Lower leg skin (tissue), 4 donors: ENCODE measurements at regions not wholly inside any gene's neighbourhood (a gene's known extent, or its start where the extent isn't known, plus 50 kb on each side); places are given as distances from the start of the nearest gene placed in this dataset.

Experiments used
- DNase-seq, 2 donors: peaks; one replicate each; pipeline ENCODE4 v3.0.0-alpha.2; 2019; ENCODE audit warnings: low spot score in 2 of 2
- H3K4me3 ChIP-seq: fragments of 200-600 bp; sonication (generic); 2 replicates; pipeline ENCODE4 v1.5.1; 2017; ENCODE audit warnings: mild to moderate bottlenecking, low read depth; ENCODE audit not compliant: poor library complexity, severe bottlenecking
- CTCF ChIP-seq, 3 donors: fragments of 450-650 bp; IDR thresholded peaks; one replicate each; pipeline ENCODE4 v1.5.1; 2016; ENCODE audit warnings: antibody characterized with exemption in 3 of 3, mild to moderate bottlenecking in 3 of 3, moderate library complexity in 2 of 3
- POLR2A ChIP-seq, 2 donors: fragments of 450-650 bp; IDR thresholded peaks; one replicate each; pipeline ENCODE4 v1.6.1; 2016 to 2017; ENCODE audit warnings: antibody characterized with exemption in 2 of 2, mild to moderate bottlenecking in 1 of 2, moderate library complexity in 1 of 2
- WGBS, 2 donors: methylation state at CpG; one replicate each; pipeline ENCODE4 v1.1.5; 2018; 5-methylcytosine and 5-hydroxymethylcytosine counted together
- intact Hi-C: fragments of 100-400 bp; cut with DNase I; formaldehyde crosslinking; loops from one replicate; pipeline ENCODE4 v1.15.0; 2023; ENCODE audit warnings: low total_unique reads

DNA sequence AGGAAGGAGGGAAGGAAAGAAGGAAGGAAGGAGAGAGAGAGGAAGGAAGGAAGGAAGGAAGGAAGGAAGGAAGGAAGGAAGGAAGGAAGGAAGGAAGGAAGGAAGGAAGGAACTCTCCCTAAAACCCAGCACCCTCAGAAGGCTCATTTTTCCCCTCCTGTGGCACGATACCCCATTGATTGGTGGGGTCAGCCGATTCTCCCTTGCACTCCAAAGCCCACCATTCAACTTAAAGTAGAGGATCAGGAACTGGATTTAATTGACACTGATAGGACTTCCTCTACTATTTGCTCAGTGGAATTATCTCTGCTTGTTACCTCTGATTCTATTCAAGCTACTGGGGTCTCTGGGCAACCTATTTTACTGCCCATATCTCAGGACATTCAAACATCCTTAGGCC is 199.2 kb upstream of the MAOA start:
- intact Hi-C loops, result no loop called here
- no peak for DNase-seq
- no peak for TF ChIP-seq POLR2A (IDR thresholded peaks at IDR 0.05)
- no peak for TF ChIP-seq CTCF (IDR thresholded peaks at IDR 0.05)

GRCh38 chrX:43467608-43468234 is 188.4 kb upstream of the MAOA start:
- TF ChIP-seq POLR2A (IDR thresholded peaks at IDR 0.05), result no peak
- no peak for TF ChIP-seq CTCF (IDR thresholded peaks at IDR 0.05)
- intact Hi-C loops, result no loop called here
- H3K4me3 ChIP-seq, result no peak overlapping the region
- WGBS, 2 donors, result 62 to 83% methylated on average over 7 to 8 of the region's 8 CpGs
- no peak for DNase-seq

More for the DNA sequence above, 199.2 kb upstream of the MAOA start:
- WGBS, 2 donors, result 74 to 76% methylated on average over 2 of the region's 2 CpGs
- H3K4me3 ChIP-seq, result no peak overlapping the region

DNA sequence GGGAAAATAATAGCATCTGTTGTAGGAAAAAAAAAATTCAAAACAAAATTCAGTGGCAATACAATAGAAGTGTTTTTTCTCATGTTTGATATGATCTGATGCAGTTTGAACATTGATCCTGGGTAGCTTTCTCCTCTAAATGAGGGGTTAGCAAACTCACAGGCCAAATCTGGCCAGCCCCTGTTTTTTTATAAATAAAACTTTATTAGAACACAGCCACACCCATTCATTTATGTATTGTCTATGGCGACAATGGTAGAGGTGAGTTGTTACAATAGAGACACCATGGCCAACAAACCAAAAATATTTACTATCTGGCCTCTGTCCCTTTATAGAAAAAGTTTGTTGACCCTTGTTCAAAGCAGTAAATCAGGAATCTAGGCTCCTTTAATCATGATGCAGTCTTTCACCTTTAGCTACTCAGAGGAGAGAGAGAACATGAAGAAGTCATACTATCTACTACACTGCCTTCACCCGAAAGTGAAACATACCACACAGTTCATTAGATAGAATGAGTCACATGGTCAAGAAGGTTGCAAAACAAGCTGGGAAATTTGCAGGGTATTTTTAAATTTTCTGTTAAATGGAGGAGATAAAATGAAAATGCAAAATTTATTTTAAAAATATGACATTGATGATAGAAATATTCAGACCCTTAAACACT is 186.6 kb upstream of the MAOA start:
- DNase-seq, result no peak
- no peak overlapping the region for H3K4me3 ChIP-seq
- intact Hi-C loops, result no loop called here
- WGBS, 2 donors, result 80 to 84% methylated on average over 2 of the region's 2 CpGs
- no peak for TF ChIP-seq CTCF (IDR thresholded peaks at IDR 0.05)
- TF ChIP-seq POLR2A (IDR thresholded peaks at IDR 0.05), result no peak

DNA sequence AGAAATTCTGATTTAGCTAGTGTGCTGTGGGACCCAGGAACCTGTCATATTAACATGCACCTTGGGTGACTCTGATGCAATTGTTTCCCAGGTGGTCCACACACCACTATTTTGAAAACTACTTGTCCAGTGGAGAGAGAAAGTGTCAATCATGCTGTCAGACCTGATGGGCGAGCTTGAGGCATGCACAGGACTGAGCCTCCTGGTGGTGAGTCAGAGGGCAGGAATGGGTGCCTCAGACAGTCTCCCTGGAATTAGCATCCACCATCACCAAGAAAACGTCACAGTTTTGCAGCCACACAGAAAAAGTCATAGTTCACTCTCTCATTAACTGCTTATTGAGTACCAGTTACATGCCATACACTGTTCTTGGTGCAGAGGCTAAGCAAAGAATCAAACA is 181.8 kb upstream of the MAOA start:
- DNase-seq, result no peak
- 38 to 45% methylated on average over 1 to 2 of the region's 2 CpGs for WGBS, 2 donors
- TF ChIP-seq POLR2A (IDR thresholded peaks at IDR 0.05) (no peak), CTCF (IDR thresholded peaks at IDR 0.05) (no peak)
- intact Hi-C loops, result no loop called here
- H3K4me3 ChIP-seq, result no peak overlapping the region

GRCh38 chrX:43479070-43479469 is 177.0 kb upstream of the MAOA start:
- no peak overlapping the region for H3K4me3 ChIP-seq
- DNase-seq, result no peak
- no peak for TF ChIP-seq POLR2A (IDR thresholded peaks at IDR 0.05)
- WGBS, 2 donors, result 91 to 98% methylated on average over 3 of the region's 3 CpGs
- intact Hi-C loops, result no loop called here

- TF ChIP-seq CTCF (IDR thresholded peaks at IDR 0.05) (no peak), POLR2A (IDR thresholded peaks at IDR 0.05) (no peak)
- H3K4me3 ChIP-seq, result no peak overlapping the region
- DNase-seq, result no peak
- intact Hi-C loops, result no loop called here
- 59 to 73% methylated on average over 4 of the region's 4 CpGs for WGBS, 2 donors
Measured at GRCh38 chrX:43479850-43480249, 176.2 kb upstream of the MAOA start.
